GM12878 (cell line): ENCODE measurements at regions not wholly inside any gene's neighbourhood (a gene's known extent, or its start where the extent isn't known, plus 50 kb on each side); places are given as distances from the start of the nearest gene placed in this dataset.

ENCODE experiments used
- EP300 ChIP-seq, 2 experiments: fragments of 150-350 bp in 1 of 2; IDR thresholded peaks; 2 replicates each; pipeline ENCODE4 v1.6.1; 2011 to 2012; ENCODE audit warnings: low read depth in 2 of 2, low read length in 2 of 2, borderline replicate concordance in 1 of 2, improper control_type of control experiment in 1 of 2, inconsistent platforms in 1 of 2; ENCODE audit not compliant: control insufficient read depth in 1 of 2
- FOXK2 ChIP-seq: fragments of 450-650 bp; IDR thresholded peaks from 2 replicates; pipeline ENCODE4 v1.6.1; 2017; ENCODE audit warnings: mild to moderate bottlenecking, moderate library complexity
- NFYA ChIP-seq: IDR thresholded peaks from 2 replicates; pipeline ENCODE4 v1.6.1; 2011; ENCODE audit warnings: low read depth, mild to moderate bottlenecking, low read length, improper control_type of control experiment, borderline replicate concordance
- NR2C2 ChIP-seq: IDR thresholded peaks from 2 replicates; pipeline ENCODE4 v1.6.1; 2011; ENCODE audit warnings: borderline replicate concordance, low read depth; ENCODE audit not compliant: control insufficient read depth, insufficient read length
- PAX5 ChIP-seq: IDR thresholded peaks from 2 replicates; pipeline ENCODE4 v1.6.1; 2011; ENCODE audit warnings: low read depth, low read length, borderline replicate concordance
- POLR2A ChIP-seq: IDR thresholded peaks from 2 replicates; pipeline ENCODE4 v1.6.1; 2011; ENCODE audit warnings: low read depth, mild to moderate bottlenecking, low read length
- POLR2AphosphoS5 ChIP-seq: IDR thresholded peaks from 2 replicates; pipeline ENCODE4 v1.6.1; 2011; ENCODE audit warnings: mild to moderate bottlenecking, low read length, inconsistent platforms
- RAD21 ChIP-seq: IDR thresholded peaks from 2 replicates; pipeline ENCODE4 v1.6.1; 2011; ENCODE audit warnings: mild to moderate bottlenecking, low read depth, low read length, moderate library complexity; ENCODE audit not compliant: insufficient read depth
- SMC3 ChIP-seq: IDR thresholded peaks from 2 replicates; pipeline ENCODE4 v1.6.1; 2011; ENCODE audit warnings: low read length, improper control_type of control experiment, borderline replicate concordance
- TF ChIP-seq, protein P1 (sequence below), 3 experiments: IDR thresholded peaks in 2 of 3; conservative IDR thresholded peaks in 1 of 3; 2 replicates each; pipeline ENCODE4 v1.5.1; 2011; ENCODE audit warnings: low read depth in 3 of 3, low read length in 3 of 3, mild to moderate bottlenecking in 3 of 3, control low read depth in 2 of 3, moderate library complexity in 2 of 3, inconsistent platforms in 1 of 3, mixed read lengths in 1 of 3; ENCODE audit not compliant: control insufficient read depth in 2 of 3, insufficient read depth in 1 of 3; ENCODE audit errors: extremely low read depth in 1 of 3
- TF ChIP-seq, protein P2 (sequence below): fragments of 450-650 bp; IDR thresholded peaks from 2 replicates; pipeline ENCODE4 v1.6.1; 2017; ENCODE audit warnings: borderline replicate concordance
- TF ChIP-seq, protein P3 (sequence below): IDR thresholded peaks from 2 replicates; pipeline ENCODE4 v1.6.1; 2012; ENCODE audit warnings: low read length, inconsistent platforms
- TF ChIP-seq, protein P4 (sequence below): IDR thresholded peaks from 2 replicates; pipeline ENCODE4 v1.6.1; 2012; ENCODE audit warnings: low read depth, low read length, improper control_type of control experiment

DNA sequence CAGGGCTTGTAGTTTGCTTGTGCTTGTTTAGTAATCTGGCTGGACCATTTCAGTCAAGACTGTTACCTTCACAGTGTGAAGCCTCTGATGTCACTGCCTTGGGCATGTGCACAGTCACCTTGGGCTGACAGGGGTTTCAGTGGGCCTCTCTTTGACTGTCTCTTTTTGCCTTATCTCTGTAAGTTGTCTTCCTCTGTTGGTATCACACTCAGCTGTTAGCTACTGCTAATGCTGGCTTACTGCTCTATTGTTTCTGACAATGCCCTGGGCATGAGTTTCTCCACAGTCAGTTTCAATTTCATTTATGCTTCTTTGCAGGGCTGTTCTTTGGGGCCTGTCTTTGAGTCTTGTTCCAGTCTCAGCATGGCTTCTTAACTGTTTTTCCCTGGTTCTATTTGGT lies 201.9 kb upstream of the SHH start:
- TF ChIP-seq EP300 (IDR thresholded peaks at IDR 0.05; ENCODE audit: borderline replicate concordance in 1 of 2, control insufficient read depth in 1 of 2, low read depth in 2 of 2, low read length in 2 of 2) (no peak), NR2C2 (no peak), RAD21 (no peak), NFYA (no peak), POLR2A (no peak), POLR2AphosphoS5 (no peak), FOXK2 (no peak), PAX5 (no peak), SMC3 (no peak)
- TF ChIP-seq, protein P1, sequence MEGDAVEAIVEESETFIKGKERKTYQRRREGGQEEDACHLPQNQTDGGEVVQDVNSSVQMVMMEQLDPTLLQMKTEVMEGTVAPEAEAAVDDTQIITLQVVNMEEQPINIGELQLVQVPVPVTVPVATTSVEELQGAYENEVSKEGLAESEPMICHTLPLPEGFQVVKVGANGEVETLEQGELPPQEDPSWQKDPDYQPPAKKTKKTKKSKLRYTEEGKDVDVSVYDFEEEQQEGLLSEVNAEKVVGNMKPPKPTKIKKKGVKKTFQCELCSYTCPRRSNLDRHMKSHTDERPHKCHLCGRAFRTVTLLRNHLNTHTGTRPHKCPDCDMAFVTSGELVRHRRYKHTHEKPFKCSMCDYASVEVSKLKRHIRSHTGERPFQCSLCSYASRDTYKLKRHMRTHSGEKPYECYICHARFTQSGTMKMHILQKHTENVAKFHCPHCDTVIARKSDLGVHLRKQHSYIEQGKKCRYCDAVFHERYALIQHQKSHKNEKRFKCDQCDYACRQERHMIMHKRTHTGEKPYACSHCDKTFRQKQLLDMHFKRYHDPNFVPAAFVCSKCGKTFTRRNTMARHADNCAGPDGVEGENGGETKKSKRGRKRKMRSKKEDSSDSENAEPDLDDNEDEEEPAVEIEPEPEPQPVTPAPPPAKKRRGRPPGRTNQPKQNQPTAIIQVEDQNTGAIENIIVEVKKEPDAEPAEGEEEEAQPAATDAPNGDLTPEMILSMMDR (IDR thresholded peaks at IDR 0.05 in 2 of 3, conservative IDR thresholded peaks at IDR 0.05 in 1 of 3; ENCODE audit: control insufficient read depth in 2 of 3, extremely low read depth in 1 of 3, insufficient read depth in 1 of 3, low read depth in 3 of 3, low read length in 3 of 3) = no peak
- TF ChIP-seq, protein P2, sequence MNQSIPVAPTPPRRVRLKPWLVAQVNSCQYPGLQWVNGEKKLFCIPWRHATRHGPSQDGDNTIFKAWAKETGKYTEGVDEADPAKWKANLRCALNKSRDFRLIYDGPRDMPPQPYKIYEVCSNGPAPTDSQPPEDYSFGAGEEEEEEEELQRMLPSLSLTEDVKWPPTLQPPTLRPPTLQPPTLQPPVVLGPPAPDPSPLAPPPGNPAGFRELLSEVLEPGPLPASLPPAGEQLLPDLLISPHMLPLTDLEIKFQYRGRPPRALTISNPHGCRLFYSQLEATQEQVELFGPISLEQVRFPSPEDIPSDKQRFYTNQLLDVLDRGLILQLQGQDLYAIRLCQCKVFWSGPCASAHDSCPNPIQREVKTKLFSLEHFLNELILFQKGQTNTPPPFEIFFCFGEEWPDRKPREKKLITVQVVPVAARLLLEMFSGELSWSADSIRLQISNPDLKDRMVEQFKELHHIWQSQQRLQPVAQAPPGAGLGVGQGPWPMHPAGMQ = no peak
- TF ChIP-seq, protein P3, sequence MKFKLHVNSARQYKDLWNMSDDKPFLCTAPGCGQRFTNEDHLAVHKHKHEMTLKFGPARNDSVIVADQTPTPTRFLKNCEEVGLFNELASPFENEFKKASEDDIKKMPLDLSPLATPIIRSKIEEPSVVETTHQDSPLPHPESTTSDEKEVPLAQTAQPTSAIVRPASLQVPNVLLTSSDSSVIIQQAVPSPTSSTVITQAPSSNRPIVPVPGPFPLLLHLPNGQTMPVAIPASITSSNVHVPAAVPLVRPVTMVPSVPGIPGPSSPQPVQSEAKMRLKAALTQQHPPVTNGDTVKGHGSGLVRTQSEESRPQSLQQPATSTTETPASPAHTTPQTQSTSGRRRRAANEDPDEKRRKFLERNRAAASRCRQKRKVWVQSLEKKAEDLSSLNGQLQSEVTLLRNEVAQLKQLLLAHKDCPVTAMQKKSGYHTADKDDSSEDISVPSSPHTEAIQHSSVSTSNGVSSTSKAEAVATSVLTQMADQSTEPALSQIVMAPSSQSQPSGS = no peak
- TF ChIP-seq, protein P4, sequence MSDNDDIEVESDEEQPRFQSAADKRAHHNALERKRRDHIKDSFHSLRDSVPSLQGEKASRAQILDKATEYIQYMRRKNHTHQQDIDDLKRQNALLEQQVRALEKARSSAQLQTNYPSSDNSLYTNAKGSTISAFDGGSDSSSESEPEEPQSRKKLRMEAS = no peak
